Thoracic aorta (tissue), 2 donors: ENCODE measurements at regions not wholly inside any gene's neighbourhood (a gene's known extent, or its start where the extent isn't known, plus 50 kb on each side); places are given as distances from the start of the nearest gene placed in this dataset.

Source experiments
- ATAC-seq: fragments of 150-250 bp; one replicate; pipeline ENCODE4 v1.8.0; 2017; ENCODE audit warnings: low read depth; ENCODE audit not compliant: insufficient number of reproducible peaks, low FRiP score
- DNase-seq: peaks from one replicate; pipeline ENCODE4 v3.0.0-alpha.2; 2020; ENCODE audit warnings: low spot score
- H3K27ac ChIP-seq, 2 donors: fragments of 200-600 bp; sonication (generic); 1 replicate in 1 of 2; 2 replicates in 1 of 2; pipeline ENCODE4 v1.5.1; 2016; ENCODE audit warnings: mild to moderate bottlenecking in 2 of 2, moderate library complexity in 2 of 2
- H3K27me3 ChIP-seq: fragments of 200-600 bp; sonication (generic); replicated peaks from 2 replicates; pipeline ENCODE4 v1.6.0; 2016; ENCODE audit warnings: mild to moderate bottlenecking; ENCODE audit not compliant: insufficient read depth
- H3K36me3 ChIP-seq: fragments of 200-600 bp; sonication (generic); one replicate; pipeline ENCODE4 v1.5.1; 2016
- H3K4me1 ChIP-seq, 2 donors: fragments of 200-600 bp; sonication (generic); 1 replicate in 1 of 2; 2 replicates in 1 of 2; pipeline versions ENCODE4 v1.5.1 to v1.6.0; 2016; ENCODE audit warnings: low read depth in 2 of 2, mild to moderate bottlenecking in 1 of 2; ENCODE audit not compliant: control insufficient read depth in 1 of 2
- H3K4me3 ChIP-seq: fragments of 200-600 bp; sonication (generic); 2 replicates; pipeline ENCODE4 v1.5.1; 2016; ENCODE audit warnings: mild to moderate bottlenecking
- H3K9me3 ChIP-seq: fragments of 200-600 bp; sonication (generic); 2 replicates; pipeline ENCODE4 v1.5.1; 2016
- CTCF ChIP-seq: fragments of 200-600 bp; sonication (generic); IDR thresholded peaks from one replicate; pipeline ENCODE4 v1.5.1; 2019; ENCODE audit warnings: antibody characterized with exemption

DNA sequence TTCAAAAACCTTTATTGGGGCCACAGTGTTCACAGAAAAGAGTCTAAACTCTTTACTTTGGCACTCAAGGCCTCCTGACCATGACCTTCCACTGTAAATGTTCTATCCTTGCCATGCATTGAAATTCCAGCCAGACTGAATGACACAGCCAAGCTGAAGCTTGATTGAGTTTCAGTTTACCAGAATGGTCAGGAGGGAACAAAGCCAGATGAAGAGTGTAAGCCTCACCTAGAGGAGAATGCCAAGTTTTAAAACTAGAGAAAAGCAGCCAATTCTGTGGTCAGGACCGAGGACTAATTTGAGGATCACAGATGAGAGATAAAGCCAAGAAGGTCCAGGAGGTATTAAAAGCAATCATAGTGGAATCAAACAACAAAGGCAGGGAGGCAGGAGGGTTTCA, 215.3 kb downstream of the KCNA4 start:
- no peaks in the 10 kb centered on the region for H3K27me3 ChIP-seq
- DNase-seq = no peak
- no peak overlapping the region for H3K27ac ChIP-seq
- H3K9me3 ChIP-seq = no peaks in the 10 kb centered on the region
- TF ChIP-seq CTCF = no peak
- no peaks in the 10 kb centered on the region for H3K4me1 ChIP-seq
- H3K36me3 ChIP-seq = no peaks in the 10 kb centered on the region
- H3K4me3 ChIP-seq = no peak overlapping the region
- ATAC-seq = no peak

GRCh38 chr11:29786092-29786491, 230.7 kb downstream of the KCNA4 start:
- H3K4me1 ChIP-seq = no peaks in the 10 kb centered on the region
- H3K9me3 ChIP-seq = no peaks in the 10 kb centered on the region
- DNase-seq (no peak), ATAC-seq (no peak)
- H3K27ac ChIP-seq = no peak overlapping the region
- H3K4me3 ChIP-seq = no peak overlapping the region
- TF ChIP-seq CTCF = no peak
- H3K36me3 ChIP-seq = no peaks in the 10 kb centered on the region
- H3K27me3 ChIP-seq = no peaks in the 10 kb centered on the region

GRCh38 chr11:29783506-29783905, 233.3 kb downstream of the KCNA4 start:
- ATAC-seq (no peak), DNase-seq (no peak)
- no peaks in the 10 kb centered on the region for H3K9me3 ChIP-seq
- H3K27me3 ChIP-seq = no peaks in the 10 kb centered on the region
- H3K4me1 ChIP-seq = no peaks in the 10 kb centered on the region
- no peak for TF ChIP-seq CTCF
- H3K4me3 ChIP-seq = no peak overlapping the region
- no peak overlapping the region for H3K27ac ChIP-seq
- no peaks in the 10 kb centered on the region for H3K36me3 ChIP-seq

GRCh38 chr11:29782447-29782846, 234.4 kb downstream of the KCNA4 start:
- TF ChIP-seq CTCF = no peak
- DNase-seq = no peak

DNA sequence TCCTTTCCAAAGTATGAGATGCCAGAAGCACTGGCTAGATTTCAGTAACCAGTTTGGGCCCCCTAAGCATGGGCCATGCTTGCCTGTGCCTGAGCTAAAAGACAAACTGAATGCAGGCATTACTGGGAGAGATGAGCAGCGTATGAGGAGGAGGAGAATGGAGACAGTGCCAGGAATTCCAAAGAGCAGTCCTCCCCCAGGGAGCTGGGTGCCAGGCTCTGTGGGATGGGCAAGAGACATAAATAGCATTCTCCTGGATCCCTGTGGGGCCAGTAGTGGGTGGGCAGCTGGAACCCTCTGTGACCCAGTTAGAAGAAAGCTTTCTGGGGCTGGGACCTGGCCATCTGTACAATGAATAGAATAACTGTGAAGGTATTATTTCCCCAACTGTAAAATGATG, 235.6 kb downstream of the KCNA4 start:
- no peak for DNase-seq
- H3K27me3 ChIP-seq = no peaks in the 10 kb centered on the region
- no peaks in the 10 kb centered on the region for H3K9me3 ChIP-seq
- TF ChIP-seq CTCF = no peak
- H3K4me3 ChIP-seq = no peak overlapping the region
- H3K27ac ChIP-seq = no peak overlapping the region
- no peaks in the 10 kb centered on the region for H3K36me3 ChIP-seq
- no peaks in the 10 kb centered on the region for H3K4me1 ChIP-seq
- no peak for ATAC-seq

More at GRCh38 chr11:29782447-29782846, 234.4 kb downstream of the KCNA4 start:
- H3K27me3 ChIP-seq = no peaks in the 10 kb centered on the region
- no peak for ATAC-seq
- no peaks in the 10 kb centered on the region for H3K9me3 ChIP-seq
- no peak overlapping the region for H3K27ac ChIP-seq
- H3K4me3 ChIP-seq = no peak overlapping the region
- H3K36me3 ChIP-seq = no peaks in the 10 kb centered on the region
- no peaks in the 10 kb centered on the region for H3K4me1 ChIP-seq
